ENCODE measurements at regions not wholly inside any gene's neighbourhood (a gene's known extent, or its start where the extent isn't known, plus 50 kb on each side); places are given as distances from the start of the nearest gene placed in this dataset.
"Not testable (repeated sequence)": the region's sequence is repeated elsewhere in the genome, so short reads cannot be mapped to it uniquely, and the experiment has no call there.

GRCh38 chr13:44303681-44304432 lies 69.8 kb upstream of the SERP2 start:
- DNase-seq (ENCODE audit: low read depth in 2 of 2): no peak

- no peak for DNase-seq (ENCODE audit: low read depth in 2 of 2)
Observed at GRCh38 chr13:44304433-44304725, 69.2 kb upstream of the SERP2 start.

- no peak for DNase-seq (ENCODE audit: low read depth in 2 of 2)
Observed at GRCh38 chr13:44305286-44305685, 68.3 kb upstream of the SERP2 start.

- no peak for DNase-seq (ENCODE audit: low read depth in 2 of 2)
Observed at GRCh38 chr13:44305917-44306370, 67.7 kb upstream of the SERP2 start.

GRCh38 chr13:44306371-44307192 lies 67.0 kb upstream of the SERP2 start:
- no peak for DNase-seq (ENCODE audit: low read depth in 2 of 2)

- DNase-seq (ENCODE audit: low read depth in 2 of 2): no peak
Observed at GRCh38 chr13:44307255-44307654, 66.4 kb upstream of the SERP2 start.

- no peak for DNase-seq (ENCODE audit: low read depth in 2 of 2)
Observed at GRCh38 chr13:44307844-44308243, 65.8 kb upstream of the SERP2 start.

- no peak for DNase-seq (ENCODE audit: low read depth in 2 of 2)
Observed at GRCh38 chr13:44308352-44308751, 65.3 kb upstream of the SERP2 start.

GRCh38 chr13:44309794-44310757 lies 63.5 kb upstream of the SERP2 start:
- DNase-seq (ENCODE audit: low read depth in 2 of 2): no peak

- DNase-seq (ENCODE audit: low read depth in 2 of 2): no peak
Observed at GRCh38 chr13:44311011-44311780, 62.4 kb upstream of the SERP2 start.

GRCh38 chr13:44312131-44312530 lies 61.5 kb upstream of the SERP2 start:
- no peak for DNase-seq (ENCODE audit: low read depth in 2 of 2)

- no peak for DNase-seq (ENCODE audit: low read depth in 2 of 2)
Observed at GRCh38 chr13:44312834-44313551, 60.6 kb upstream of the SERP2 start.

- DNase-seq (ENCODE audit: low read depth in 2 of 2): no peak
Observed at GRCh38 chr13:44313674-44314073, 60.0 kb upstream of the SERP2 start.

- not testable (repeated sequence) for DNase-seq (ENCODE audit: low read depth in 2 of 2)
Observed at GRCh38 chr13:44314160-44314559, 59.5 kb upstream of the SERP2 start.

- no peak for DNase-seq (ENCODE audit: low read depth in 2 of 2)
Observed at GRCh38 chr13:44317752-44318151, 55.9 kb upstream of the SERP2 start.

GRCh38 chr13:44318161-44318560 lies 55.5 kb upstream of the SERP2 start:
- no peak for DNase-seq (ENCODE audit: low read depth in 2 of 2)

GRCh38 chr13:44320611-44321010 lies 53.0 kb upstream of the SERP2 start:
- no peak for DNase-seq (ENCODE audit: low read depth in 2 of 2)

GRCh38 chr13:44321961-44322360 lies 51.7 kb upstream of the SERP2 start:
- no peak for DNase-seq (ENCODE audit: low read depth in 2 of 2)

GRCh38 chr13:44322928-44323327 lies 50.7 kb upstream of the SERP2 start:
- DNase-seq (ENCODE audit: low read depth in 2 of 2): no peak

- no peak for DNase-seq (ENCODE audit: low read depth in 2 of 2)
Observed at GRCh38 chr13:44323754-44324153, 49.9 kb upstream of the SERP2 start.

Data from stimulated activated CD8-positive, alpha-beta memory T cell treated with anti-CD3 and anti-CD28 coated beads, Interleukin-7, amount 100 ng/mL, for 1 hour (primary cell).